Tibial artery (tissue), 4 donors: ENCODE measurements at regions not wholly inside any gene's neighbourhood (a gene's known extent, or its start where the extent isn't known, plus 50 kb on each side); places are given as distances from the start of the nearest gene placed in this dataset.

ENCODE experiments used
- DNase-seq, 2 donors: peaks; one replicate each; pipeline ENCODE4 v3.0.0-alpha.2; 2019
- H3K27ac ChIP-seq, 2 donors: fragments of 200-600 bp; sonication (generic) in 1 of 2; 1 replicate in 1 of 2; 2 replicates in 1 of 2; pipeline ENCODE4 v1.5.1; 2018 to 2019; ENCODE audit warnings: mild to moderate bottlenecking in 1 of 2
- H3K27me3 ChIP-seq, 2 donors: fragments of 200-600 bp; sonication (generic) in 1 of 2; one replicate each; pipeline versions ENCODE4 v1.5.1 to v1.6.0; 2016 to 2019
- H3K36me3 ChIP-seq, 3 donors: fragments of 200-600 bp; sonication (generic) in 2 of 3; one replicate each; pipeline ENCODE4 v1.5.1; 2016 to 2019; ENCODE audit warnings: mild to moderate bottlenecking in 2 of 3
- H3K4me1 ChIP-seq, 4 donors: fragments of 200-600 bp; sonication (generic) in 2 of 4; 1 replicate in 3 of 4; 2 replicates in 1 of 4; pipeline ENCODE4 v1.5.1; 2016 to 2019
- H3K4me3 ChIP-seq, 2 donors: fragments of 200-600 bp; sonication (generic) in 1 of 2; 1 replicate in 1 of 2; 2 replicates in 1 of 2; pipeline ENCODE4 v1.5.1; 2018 to 2019; ENCODE audit warnings: mild to moderate bottlenecking in 2 of 2
- H3K9me3 ChIP-seq, 3 donors: fragments of 200-600 bp; sonication (generic) in 1 of 3; one replicate each; pipeline ENCODE4 v1.5.1; 2016 to 2019
- CTCF ChIP-seq, 2 experiments: fragments of 200-600 bp in 1 of 2; fragments of 450-650 bp in 1 of 2; IDR thresholded peaks; one replicate each; pipeline ENCODE4 v1.5.1; 2017 to 2019; ENCODE audit warnings: antibody characterized with exemption in 2 of 2, mild to moderate bottlenecking in 1 of 2, moderate library complexity in 1 of 2
- intact Hi-C: fragments of 100-400 bp; cut with DNase I; formaldehyde crosslinking; loops from one replicate; pipeline ENCODE4 v1.15.0; 2023; ENCODE audit warnings: low total_unique reads

DNA sequence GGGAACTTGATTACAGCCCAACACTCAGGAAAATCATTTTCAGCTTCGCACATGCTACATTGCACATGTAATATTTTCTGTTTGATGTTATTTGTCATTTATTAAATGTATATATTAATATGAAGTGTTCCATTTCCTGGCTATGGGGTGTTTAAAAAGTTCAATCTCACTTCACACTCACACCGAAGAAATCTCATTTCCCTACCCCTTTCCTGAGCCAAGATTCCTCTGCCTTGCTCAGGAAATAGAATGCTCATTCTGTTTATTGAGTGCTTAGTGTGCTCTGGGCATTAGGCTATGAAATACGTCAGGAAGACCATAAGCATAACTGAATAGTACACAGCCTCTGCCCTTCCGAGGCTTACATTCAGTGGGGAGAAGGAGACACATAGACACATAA lies 331.9 kb upstream of the TSHZ3 start:
- Histone ChIP-seq H3K36me3 (no peaks in the 10 kb centered on the region), H3K27me3 (no peaks in the 10 kb centered on the region), H3K4me3 (no peak overlapping the region), H3K4me1 (no peaks in the 10 kb centered on the region), H3K9me3 (no peaks in the 10 kb centered on the region), H3K27ac (no peak overlapping the region)
- no peak for TF ChIP-seq CTCF (IDR thresholded peaks at IDR 0.05)
- intact Hi-C loops = no loop called here
- DNase-seq = no peak

- H3K27ac ChIP-seq = no peak overlapping the region
- no peaks in the 10 kb centered on the region for H3K9me3 ChIP-seq
- no peaks in the 10 kb centered on the region for H3K36me3 ChIP-seq
- no peaks in the 10 kb centered on the region for H3K27me3 ChIP-seq
- no peaks in the 10 kb centered on the region for H3K4me1 ChIP-seq
- no peak for DNase-seq
- intact Hi-C loops = no loop called here
- H3K4me3 ChIP-seq = no peak overlapping the region
- TF ChIP-seq CTCF (IDR thresholded peaks at IDR 0.05) = no peak
Measured at GRCh38 chr19:31693131-31693932, 344.1 kb upstream of the TSHZ3 start.

DNA sequence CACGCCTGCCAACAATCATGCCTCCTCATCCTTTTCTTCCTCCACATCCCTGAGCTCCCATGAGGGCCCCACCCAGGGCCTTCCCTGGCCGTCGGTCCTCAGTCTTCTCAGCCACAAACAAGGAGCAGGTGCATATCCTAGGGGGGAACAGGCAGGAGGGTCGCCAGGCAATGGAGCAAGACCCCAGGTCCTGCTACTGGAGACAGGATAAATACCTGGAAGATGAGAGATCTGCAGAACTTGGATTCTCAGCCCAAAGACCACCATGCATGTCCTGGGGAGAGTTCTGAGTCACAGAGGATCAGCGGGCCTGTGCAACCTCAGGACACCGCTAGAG lies 344.7 kb upstream of the TSHZ3 start:
- no peak overlapping the region for H3K4me3 ChIP-seq
- no peaks in the 10 kb centered on the region for H3K27me3 ChIP-seq
- H3K9me3 ChIP-seq = no peaks in the 10 kb centered on the region
- H3K4me1 ChIP-seq = no peaks in the 10 kb centered on the region
- H3K36me3 ChIP-seq = no peaks in the 10 kb centered on the region
- intact Hi-C loops = no loop called here
- DNase-seq = no peak
- no peak for TF ChIP-seq CTCF (IDR thresholded peaks at IDR 0.05)
- no peak overlapping the region for H3K27ac ChIP-seq

- intact Hi-C loops = no loop called here
- TF ChIP-seq CTCF (IDR thresholded peaks at IDR 0.05) = no peak
- H3K4me3 ChIP-seq = no peak overlapping the region
- no peaks in the 10 kb centered on the region for H3K36me3 ChIP-seq
- no peak overlapping the region for H3K27ac ChIP-seq
- no peaks in the 10 kb centered on the region for H3K27me3 ChIP-seq
- H3K9me3 ChIP-seq = no peaks in the 10 kb centered on the region
- no peak for DNase-seq
- H3K4me1 ChIP-seq = no peaks in the 10 kb centered on the region
Measured at GRCh38 chr19:31694761-31695160, 345.5 kb upstream of the TSHZ3 start.

DNA sequence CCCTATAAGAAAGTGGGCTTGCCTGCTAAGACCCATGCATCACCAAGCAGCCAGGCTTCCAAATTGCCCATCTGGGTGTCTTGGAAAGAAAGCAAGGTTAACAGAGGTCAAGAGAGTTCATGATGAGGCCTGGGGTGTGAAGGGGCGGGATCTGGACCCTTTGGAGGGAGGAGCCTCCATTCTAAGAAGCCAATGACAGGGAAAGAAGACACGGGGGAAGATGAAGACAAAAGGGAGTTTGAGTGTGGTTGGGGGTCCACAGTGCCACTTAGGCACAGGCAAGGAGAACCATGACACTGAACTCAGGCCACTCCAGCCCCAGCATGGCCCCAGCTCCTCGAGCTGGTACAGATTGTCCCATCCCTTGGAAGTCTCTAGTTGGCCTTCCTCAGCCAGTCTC lies 350.2 kb upstream of the TSHZ3 start:
- H3K4me3 ChIP-seq = no peak overlapping the region
- no peak overlapping the region for H3K27ac ChIP-seq
- no peaks in the 10 kb centered on the region for H3K4me1 ChIP-seq
- no peak for TF ChIP-seq CTCF (IDR thresholded peaks at IDR 0.05)
- no peaks in the 10 kb centered on the region for H3K36me3 ChIP-seq
- intact Hi-C loops = no loop called here
- H3K9me3 ChIP-seq = peaks cover 0 to 5% (median 0%) of the 10 kb centered on the region in 3 donors
- no peaks in the 10 kb centered on the region for H3K27me3 ChIP-seq
- DNase-seq = no peak

DNA sequence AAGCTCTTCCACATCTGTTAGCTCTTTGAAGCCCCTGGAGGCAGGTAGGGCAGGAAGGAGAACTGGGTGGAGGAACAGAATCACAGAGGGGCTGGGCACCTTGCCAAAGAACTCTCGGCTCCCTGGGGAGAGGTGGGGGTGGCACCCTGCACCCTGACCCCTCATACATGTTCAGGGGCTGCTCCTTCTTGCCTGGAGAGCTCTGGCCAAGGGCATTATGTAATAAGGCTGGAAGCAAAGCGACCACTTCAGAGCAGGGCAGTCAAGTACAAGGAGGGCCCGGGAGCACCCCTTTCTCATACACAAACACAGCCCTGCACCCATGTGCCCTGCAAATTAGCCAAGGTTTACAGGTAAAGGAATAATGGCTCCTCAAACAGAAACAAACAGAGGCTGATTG lies 351.9 kb upstream of the TSHZ3 start:
- no peak for TF ChIP-seq CTCF (IDR thresholded peaks at IDR 0.05)

More for the DNA sequence above, 351.9 kb upstream of the TSHZ3 start:
- Histone ChIP-seq H3K27me3 (no peaks in the 10 kb centered on the region), H3K4me3 (no peak overlapping the region), H3K4me1 (no peaks in the 10 kb centered on the region), H3K27ac (no peak overlapping the region), H3K9me3 (peaks cover 0 to 5% (median 0%) of the 10 kb centered on the region in 3 donors), H3K36me3 (no peaks in the 10 kb centered on the region)
- intact Hi-C loops = no loop called here
- no peak for DNase-seq
